ACC112 (cell line): ENCODE measurements at regions not wholly inside any gene's neighbourhood (a gene's known extent, or its start where the extent isn't known, plus 50 kb on each side); places are given as distances from the start of the nearest gene placed in this dataset.

Source experiments
- H2AFZ ChIP-seq: fragments of 200-600 bp; sonication (generic); one replicate; pipeline ENCODE4 v1.6.0; 2017; ENCODE audit warnings: antibody characterized with exemption, low read length; ENCODE audit not compliant: unreplicated experiment
- H3K27ac ChIP-seq: fragments of 200-600 bp; sonication (generic); 2 replicates; pipeline ENCODE4 v1.5.1; 2014; ENCODE audit warnings: low read depth, mild to moderate bottlenecking, antibody characterized with exemption, low read length, moderate library complexity
- H3K27me3 ChIP-seq: fragments of 200-600 bp; sonication (generic); 2 replicates; pipeline ENCODE4 v1.6.1; 2014; ENCODE audit warnings: mild to moderate bottlenecking, antibody characterized with exemption, low read length, moderate library complexity, mixed read lengths; ENCODE audit not compliant: insufficient read depth
- H3K36me3 ChIP-seq: fragments of 200-600 bp; sonication (generic); 2 replicates; pipeline ENCODE4 v1.6.1; 2016; ENCODE audit warnings: mild to moderate bottlenecking, antibody characterized with exemption, low read length, moderate library complexity, mixed read lengths; ENCODE audit not compliant: insufficient read depth
- H3K4me1 ChIP-seq: fragments of 200-600 bp; sonication (generic); one replicate; pipeline ENCODE4 v1.6.1; 2016; ENCODE audit warnings: low read length, mixed read lengths; ENCODE audit not compliant: insufficient read depth, unreplicated experiment, control insufficient read depth
- H3K4me3 ChIP-seq: fragments of 200-600 bp; sonication (generic); 2 replicates; pipeline ENCODE4 v1.5.1; 2014; ENCODE audit warnings: mild to moderate bottlenecking, low read depth, low read length
- H3K79me2 ChIP-seq: fragments of 200-600 bp; sonication (generic); one replicate; pipeline ENCODE4 v1.6.0; 2016; ENCODE audit warnings: low read length; ENCODE audit not compliant: control insufficient read depth, unreplicated experiment, insufficient read depth

GRCh38 chr16:86994215-86994614 lies 323.0 kb downstream of the C16orf95 start:
- H3K4me1 ChIP-seq, result peaks cover 22% of the 10 kb centered on the region
- H3K79me2 ChIP-seq, result no peaks in the 10 kb centered on the region
- peak overlapping the region; percentile 68 for H3K4me3 ChIP-seq
- peak overlapping the region; percentile 74 for H3K27ac ChIP-seq
- no peaks in the 10 kb centered on the region for H3K36me3 ChIP-seq
- H2AFZ ChIP-seq, result no peak overlapping the region
- no peaks in the 10 kb centered on the region for H3K27me3 ChIP-seq

- H3K4me1 ChIP-seq, result peaks cover 22% of the 10 kb centered on the region
- H3K4me3 ChIP-seq, result peak overlapping the region; percentile 68
- H3K27ac ChIP-seq, result peak overlapping the region; percentile 74
- H3K27me3 ChIP-seq, result no peaks in the 10 kb centered on the region
- peak overlapping the region; percentile 53 for H2AFZ ChIP-seq
- no peaks in the 10 kb centered on the region for H3K79me2 ChIP-seq
- H3K36me3 ChIP-seq, result no peaks in the 10 kb centered on the region
Observed at GRCh38 chr16:86994651-86995171, 322.5 kb downstream of the C16orf95 start.

GRCh38 chr16:86995456-86995855 lies 321.7 kb downstream of the C16orf95 start:
- Histone ChIP-seq H3K4me1 (peaks cover 22% of the 10 kb centered on the region), H3K36me3 (no peaks in the 10 kb centered on the region), H3K79me2 (no peaks in the 10 kb centered on the region), H3K27me3 (no peaks in the 10 kb centered on the region), H3K4me3 (no peak overlapping the region), H3K27ac (no peak overlapping the region), H2AFZ (peak overlapping the region; percentile 53)

GRCh38 chr16:86996081-86996480 lies 321.1 kb downstream of the C16orf95 start:
- H3K27me3 ChIP-seq, result no peaks in the 10 kb centered on the region
- H3K27ac ChIP-seq, result no peak overlapping the region
- no peak overlapping the region for H3K4me3 ChIP-seq
- H3K79me2 ChIP-seq, result no peaks in the 10 kb centered on the region
- H2AFZ ChIP-seq, result no peak overlapping the region
- no peaks in the 10 kb centered on the region for H3K36me3 ChIP-seq
- peaks cover 22% of the 10 kb centered on the region for H3K4me1 ChIP-seq

GRCh38 chr16:86997058-86997457 lies 320.1 kb downstream of the C16orf95 start:
- no peak overlapping the region for H2AFZ ChIP-seq
- no peaks in the 10 kb centered on the region for H3K27me3 ChIP-seq

GRCh38 chr16:86998196-86999001 lies 318.8 kb downstream of the C16orf95 start:
- H3K36me3 ChIP-seq, result no peaks in the 10 kb centered on the region
- H3K27me3 ChIP-seq, result no peaks in the 10 kb centered on the region
- peaks cover 18% of the 10 kb centered on the region for H3K4me1 ChIP-seq
- no peak overlapping the region for H3K4me3 ChIP-seq
- no peaks in the 10 kb centered on the region for H3K79me2 ChIP-seq
- H2AFZ ChIP-seq, result no peak overlapping the region
- no peak overlapping the region for H3K27ac ChIP-seq

More at GRCh38 chr16:86997058-86997457, 320.1 kb downstream of the C16orf95 start:
- Histone ChIP-seq H3K36me3 (no peaks in the 10 kb centered on the region), H3K4me1 (peaks cover 13% of the 10 kb centered on the region), H3K4me3 (no peak overlapping the region), H3K27ac (no peak overlapping the region), H3K79me2 (no peaks in the 10 kb centered on the region)

GRCh38 chr16:87000001-87000400 lies 317.2 kb downstream of the C16orf95 start:
- no peaks in the 10 kb centered on the region for H3K27me3 ChIP-seq
- no peak overlapping the region for H3K4me3 ChIP-seq
- no peaks in the 10 kb centered on the region for H3K79me2 ChIP-seq
- no peak overlapping the region for H3K27ac ChIP-seq
- peaks cover 8% of the 10 kb centered on the region for H3K4me1 ChIP-seq
- H3K36me3 ChIP-seq, result no peaks in the 10 kb centered on the region
- H2AFZ ChIP-seq, result no peak overlapping the region

GRCh38 chr16:87002717-87003413 lies 314.3 kb downstream of the C16orf95 start:
- no peaks in the 10 kb centered on the region for H3K27me3 ChIP-seq
- peak overlapping the region; percentile 10 for H3K27ac ChIP-seq
- no peaks in the 10 kb centered on the region for H3K79me2 ChIP-seq
- peaks cover 5% of the 10 kb centered on the region for H3K4me1 ChIP-seq
- H2AFZ ChIP-seq, result no peak overlapping the region
- no peaks in the 10 kb centered on the region for H3K36me3 ChIP-seq
- no peak overlapping the region for H3K4me3 ChIP-seq

GRCh38 chr16:87003414-87003755 lies 313.8 kb downstream of the C16orf95 start:
- Histone ChIP-seq H3K27ac (no peak overlapping the region), H3K4me1 (peaks cover 5% of the 10 kb centered on the region), H2AFZ (no peak overlapping the region), H3K79me2 (no peaks in the 10 kb centered on the region), H3K36me3 (no peaks in the 10 kb centered on the region), H3K4me3 (no peak overlapping the region), H3K27me3 (no peaks in the 10 kb centered on the region)

GRCh38 chr16:87006021-87006420 lies 311.2 kb downstream of the C16orf95 start:
- Histone ChIP-seq H2AFZ (no peak overlapping the region), H3K4me1 (peaks cover 5% of the 10 kb centered on the region), H3K27ac (no peak overlapping the region), H3K79me2 (no peaks in the 10 kb centered on the region), H3K36me3 (no peaks in the 10 kb centered on the region), H3K27me3 (no peaks in the 10 kb centered on the region), H3K4me3 (no peak overlapping the region)
